HCT116 (cell line): ENCODE measurements at regions not wholly inside any gene's neighbourhood (a gene's known extent, or its start where the extent isn't known, plus 50 kb on each side); places are given as distances from the start of the nearest gene placed in this dataset.

Experiments used
- ATAC-seq: fragments of 200-7000 bp; cut with Tn5 transposase; 2 replicates; pipeline ENCODE4 v1.9.1; 2020; ENCODE audit warnings: mild to moderate bottlenecking, moderate library complexity
- BruUV-seq: library from RNA; stranded (reverse); fragments of 400-500 nt; replicated peaks from 2 replicates; lab custom pipeline; 2021; lab: Mats Ljungman, UMichigan
- CTCF ChIA-PET: fragments of 300-600 bp; sonication (Branson Sonifier 250); formaldehyde crosslinking; loops from one replicate; lab custom pipeline; 2021; ENCODE audit warnings: antibody characterized with exemption; lab: Charles Lee
- POLR2A ChIA-PET: fragments of 300-600, 350-600 bp; sonication (Branson Sonifier 250); formaldehyde crosslinking; loops from one replicate; lab custom pipeline; 2021; ENCODE audit warnings: antibody characterized with exemption; lab: Charles Lee
- RAD21 ChIA-PET, 2 experiments: fragments of 300-600 bp; sonication (Branson Sonifier 250); formaldehyde crosslinking; loops; one replicate each; lab custom pipeline; 2023; ENCODE audit warnings: low total read pairs in 2 of 2; ENCODE audit not compliant: uncharacterized antibody in 2 of 2, unreplicated experiment in 2 of 2, low non-redundant PET in 1 of 2; lab: Charles Lee
- DNase-seq: peaks from one replicate; pipeline ENCODE4 v3.0.0-alpha.2; 2010; ENCODE audit warnings: low read depth, low spot score
- H2AFZ ChIP-seq: fragments of 200-600 bp; shearing (Covaris generic), sonication (generic); 2 replicates; pipeline ENCODE4 v1.6.1; 2017; ENCODE audit warnings: low read depth, mixed run types, mixed read lengths, antibody characterized with exemption, low read length; ENCODE audit not compliant: poor library complexity, severe bottlenecking
- H3K27ac ChIP-seq: 2 replicates; pipeline ENCODE4 v1.5.1; 2012; ENCODE audit warnings: low read depth, low read length
- H3K27me3 ChIP-seq: fragments of 200-600 bp; sonication (generic); 2 replicates; pipeline ENCODE4 v1.6.1; 2016; ENCODE audit warnings: mixed run types, low read length, mixed read lengths; ENCODE audit not compliant: insufficient read depth
- H3K36me3 ChIP-seq, 2 experiments: fragments of 200-500 bp in 1 of 2; fragments of 200-600 bp in 1 of 2; sonication (Bioruptor generic) in 1 of 2; sonication (generic) in 1 of 2; 2 replicates each; pipeline versions ENCODE4 v1.5.1 to v1.6.1; 2014 to 2016; ENCODE audit warnings: low read length in 2 of 2, inconsistent platforms in 1 of 2, mixed read lengths in 1 of 2, mixed run types in 1 of 2; ENCODE audit not compliant: insufficient read depth in 2 of 2, control insufficient read depth in 1 of 2
- H3K4me1 ChIP-seq, 2 experiments: fragments of 200-600 bp in 1 of 2; sonication (generic) in 1 of 2; 2 replicates each; pipeline versions ENCODE4 v1.5.1 to v1.6.1; 2012 to 2017; ENCODE audit warnings: low read length in 2 of 2, inconsistent platforms in 1 of 2, mild to moderate bottlenecking in 1 of 2, mixed read lengths in 1 of 2, mixed run types in 1 of 2, moderate library complexity in 1 of 2; ENCODE audit not compliant: insufficient read depth in 2 of 2, control insufficient read depth in 1 of 2
- H3K4me2 ChIP-seq: fragments of 200-600 bp; sonication (generic); 2 replicates; pipeline ENCODE4 v1.6.1; 2017; ENCODE audit warnings: mixed run types, low read length, mixed read lengths
- H3K4me3 ChIP-seq, 2 experiments: fragments of 200-600 bp in 1 of 2; sonication (generic) in 1 of 2; replicated peaks in 1 of 2; 2 replicates each; pipeline ENCODE4 v1.5.1; 2011 to 2016; ENCODE audit warnings: low read length in 2 of 2, control low read depth in 1 of 2, low read depth in 1 of 2, mild to moderate bottlenecking in 1 of 2, mixed read lengths in 1 of 2, mixed run types in 1 of 2
- H3K79me2 ChIP-seq: fragments of 200-600 bp; sonication (generic); 2 replicates; pipeline ENCODE4 v1.6.1; 2017; ENCODE audit warnings: mild to moderate bottlenecking, mixed run types, low read length, moderate library complexity, mixed read lengths; ENCODE audit not compliant: insufficient read depth
- H3K9ac ChIP-seq: fragments of 200-600 bp; sonication (generic); 2 replicates; pipeline ENCODE4 v1.6.1; 2016; ENCODE audit warnings: low read length, mixed read lengths
- H3K9me2 ChIP-seq: fragments of 200-600 bp; sonication (generic), shearing (Covaris generic); 2 replicates; pipeline ENCODE4 v1.6.1; 2017; ENCODE audit warnings: mixed run types, mild to moderate bottlenecking, moderate library complexity; ENCODE audit not compliant: insufficient read depth
- H3K9me3 ChIP-seq, 2 experiments: fragments of 200-500 bp in 1 of 2; fragments of 200-600 bp in 1 of 2; sonication (Bioruptor generic) in 1 of 2; sonication (generic) in 1 of 2; 2 replicates each; pipeline ENCODE4 v1.6.1; 2014 to 2017; ENCODE audit warnings: low read length in 2 of 2, mixed read lengths in 2 of 2, inconsistent platforms in 1 of 2, low read depth in 1 of 2, mild to moderate bottlenecking in 1 of 2, mixed run types in 1 of 2, moderate library complexity in 1 of 2; ENCODE audit not compliant: control insufficient read depth in 1 of 2, insufficient read depth in 1 of 2
- H4K20me1 ChIP-seq: fragments of 200-600 bp; sonication (generic), shearing (Covaris generic); 2 replicates; pipeline ENCODE4 v1.6.1; 2017; ENCODE audit warnings: mixed run types, mild to moderate bottlenecking, moderate library complexity; ENCODE audit not compliant: insufficient read depth
- CBX3 ChIP-seq: IDR thresholded peaks from 2 replicates; pipeline ENCODE4 v1.6.1; 2012; ENCODE audit warnings: low read depth
- EGR1 ChIP-seq: IDR thresholded peaks from 2 replicates; pipeline ENCODE4 v1.6.1; 2012; ENCODE audit warnings: low read depth
- ELF1 ChIP-seq: IDR thresholded peaks from 2 replicates; pipeline ENCODE4 v1.6.1; 2012; ENCODE audit warnings: low read depth, borderline replicate concordance
- EZH2phosphoT487 ChIP-seq: fragments of 200-600 bp; IDR thresholded peaks from 2 replicates; pipeline ENCODE4 v1.6.1; 2018; ENCODE audit warnings: antibody characterized with exemption, borderline replicate concordance
- FOSL1 ChIP-seq: IDR thresholded peaks from 2 replicates; pipeline ENCODE4 v1.6.1; 2012; ENCODE audit warnings: low read depth
- JUND ChIP-seq: IDR thresholded peaks from 2 replicates; pipeline ENCODE4 v1.6.1; 2012
- MAX ChIP-seq: IDR thresholded peaks from 2 replicates; pipeline ENCODE4 v1.6.1; 2012
- POLR2A ChIP-seq: IDR thresholded peaks from 2 replicates; pipeline ENCODE4 v1.7.0; 2011; ENCODE audit warnings: borderline replicate concordance; ENCODE audit not compliant: insufficient read depth, insufficient read length; ENCODE audit errors: extremely low read depth
- POLR2AphosphoS5 ChIP-seq: IDR thresholded peaks from 2 replicates; pipeline ENCODE4 v1.6.1; 2011; ENCODE audit warnings: mild to moderate bottlenecking, low read depth, low read length, moderate library complexity
- RAD21 ChIP-seq: IDR thresholded peaks from 2 replicates; pipeline ENCODE4 v1.6.1; 2012; ENCODE audit warnings: low read depth, mild to moderate bottlenecking
- REST ChIP-seq: IDR thresholded peaks from 2 replicates; pipeline ENCODE4 v1.6.1; 2012; ENCODE audit warnings: low read depth
- SIN3A ChIP-seq: IDR thresholded peaks from 2 replicates; pipeline ENCODE4 v1.6.1; 2012; ENCODE audit warnings: low read depth
- SP1 ChIP-seq: IDR thresholded peaks from 2 replicates; pipeline ENCODE4 v1.6.1; 2012; ENCODE audit warnings: low read depth
- YY1 ChIP-seq: IDR thresholded peaks from 2 replicates; pipeline ENCODE4 v1.6.1; 2011; ENCODE audit warnings: low read length, low read depth, moderate library complexity, mild to moderate bottlenecking; ENCODE audit not compliant: insufficient replicate concordance; ENCODE audit errors: extremely low read depth
- ZBTB33 ChIP-seq: IDR thresholded peaks from 2 replicates; pipeline ENCODE4 v1.6.1; 2011; ENCODE audit warnings: mild to moderate bottlenecking, low read length, moderate library complexity; ENCODE audit not compliant: insufficient replicate concordance; ENCODE audit errors: extremely low read depth
- ZFX ChIP-seq: fragments of 450-650 bp; IDR thresholded peaks from 2 replicates; pipeline ENCODE4 v1.6.1; 2017
- ZNF274 ChIP-seq: fragments of 200-500 bp; sonication (Bioruptor generic); IDR thresholded peaks from 2 replicates; pipeline ENCODE4 v1.6.1; 2014; ENCODE audit warnings: mild to moderate bottlenecking, low read depth, low read length, inconsistent platforms
- intact Hi-C: fragments of 100-400 bp; cut with micrococcal nuclease; formaldehyde crosslinking; loops from 2 replicates; pipeline ENCODE4 v1.10.0; 2022

GRCh38 chr15:77769700-77770099 is 137.0 kb upstream of the LINGO1 start:
- Histone ChIP-seq H3K4me1 (no peaks in the 10 kb centered on the region), H3K4me3 (no peak overlapping the region), H3K27me3 (no peaks in the 10 kb centered on the region)
- no peak for TF ChIP-seq MAX
- TF ChIP-seq CBX3, result no peak
- no peak for TF ChIP-seq POLR2AphosphoS5
- TF ChIP-seq ELF1, result no peak
- no peak for TF ChIP-seq JUND
- TF ChIP-seq ZFX, result no peak
- TF ChIP-seq SIN3A, result no peak
- no peak for TF ChIP-seq FOSL1
- TF ChIP-seq REST, result no peak
- TF ChIP-seq ZBTB33, result no peak
- TF ChIP-seq EZH2phosphoT487, result no peak
- no peak for TF ChIP-seq SP1
- no peak for TF ChIP-seq ZNF274
- no peak for TF ChIP-seq RAD21
- TF ChIP-seq POLR2A, result no peak
- TF ChIP-seq EGR1, result no peak
- no peak for TF ChIP-seq YY1
- TF ChIP-seq, all 23 proteins: peak for 0
- Histone ChIP-seq H2AFZ (no peak overlapping the region), H3K9me3 (no peaks in the 10 kb centered on the region), H3K9me2 (no peaks in the 10 kb centered on the region), H3K27ac (no peak overlapping the region), H3K4me2 (no peak overlapping the region), H3K36me3 (no peaks in the 10 kb centered on the region), H3K79me2 (no peaks in the 10 kb centered on the region), H3K9ac (no peak overlapping the region), H4K20me1 (no peaks in the 10 kb centered on the region)
- ChIA-PET RAD21 (no interaction called here), CTCF (no interaction called here), POLR2A (no interaction called here)
- no TSS peak for BruUV-seq
- intact Hi-C loops, result no loop called here
- no peak for DNase-seq
- no peak for ATAC-seq
